ENCODE measurements at regions not wholly inside any gene's neighbourhood (a gene's known extent, or its start where the extent isn't known, plus 50 kb on each side); places are given as distances from the start of the nearest gene placed in this dataset.

DNA sequence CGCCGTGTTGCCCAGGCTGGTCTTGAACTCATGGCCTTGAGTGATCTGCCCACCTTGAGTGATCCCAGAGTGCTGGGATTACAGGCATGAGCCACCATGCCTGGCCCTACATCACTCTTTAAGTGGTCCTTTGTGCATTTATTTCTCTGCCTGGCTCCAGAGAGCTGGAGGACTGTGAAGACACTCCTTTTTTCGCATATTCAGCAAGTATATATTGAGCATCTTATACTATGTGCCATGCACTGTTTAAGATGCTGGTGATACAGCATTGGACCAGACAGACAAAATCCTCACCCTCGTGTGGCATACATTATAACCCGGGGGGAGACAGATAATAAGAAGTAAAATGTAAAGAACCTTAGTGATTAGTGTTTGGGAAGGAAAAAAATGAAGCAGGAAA, 66.8 kb upstream of the NPAS1 start:
- H3K4me3 ChIP-seq (ENCODE audit: low read depth, poor library complexity, severe bottlenecking): no peak overlapping the region
- intact Hi-C loops (cut with DNase I; ENCODE audit: low total_unique reads): no loop called here
- TF ChIP-seq POLR2A (IDR thresholded peaks at IDR 0.05): no peak
- TF ChIP-seq, protein P1, sequence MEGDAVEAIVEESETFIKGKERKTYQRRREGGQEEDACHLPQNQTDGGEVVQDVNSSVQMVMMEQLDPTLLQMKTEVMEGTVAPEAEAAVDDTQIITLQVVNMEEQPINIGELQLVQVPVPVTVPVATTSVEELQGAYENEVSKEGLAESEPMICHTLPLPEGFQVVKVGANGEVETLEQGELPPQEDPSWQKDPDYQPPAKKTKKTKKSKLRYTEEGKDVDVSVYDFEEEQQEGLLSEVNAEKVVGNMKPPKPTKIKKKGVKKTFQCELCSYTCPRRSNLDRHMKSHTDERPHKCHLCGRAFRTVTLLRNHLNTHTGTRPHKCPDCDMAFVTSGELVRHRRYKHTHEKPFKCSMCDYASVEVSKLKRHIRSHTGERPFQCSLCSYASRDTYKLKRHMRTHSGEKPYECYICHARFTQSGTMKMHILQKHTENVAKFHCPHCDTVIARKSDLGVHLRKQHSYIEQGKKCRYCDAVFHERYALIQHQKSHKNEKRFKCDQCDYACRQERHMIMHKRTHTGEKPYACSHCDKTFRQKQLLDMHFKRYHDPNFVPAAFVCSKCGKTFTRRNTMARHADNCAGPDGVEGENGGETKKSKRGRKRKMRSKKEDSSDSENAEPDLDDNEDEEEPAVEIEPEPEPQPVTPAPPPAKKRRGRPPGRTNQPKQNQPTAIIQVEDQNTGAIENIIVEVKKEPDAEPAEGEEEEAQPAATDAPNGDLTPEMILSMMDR (IDR thresholded peaks at IDR 0.05): no peak
- DNase-seq (ENCODE audit: low spot score in 2 of 2): no peak
- WGBS, 2 donors: 92 to 98% methylated on average over 5 of the region's 5 CpGs

- 81 to 83% methylated on average over 6 of the region's 6 CpGs for WGBS, 2 donors
- no peak overlapping the region for H3K4me3 ChIP-seq (ENCODE audit: low read depth, poor library complexity, severe bottlenecking)
- intact Hi-C loops (cut with DNase I; ENCODE audit: low total_unique reads): no loop called here
- DNase-seq (ENCODE audit: low spot score in 2 of 2): no peak
- TF ChIP-seq, protein P1 (IDR thresholded peaks at IDR 0.05): no peak
- TF ChIP-seq POLR2A (IDR thresholded peaks at IDR 0.05): no peak
Observed at GRCh38 chr19:46953955-46954501, 65.6 kb upstream of the NPAS1 start.

GRCh38 chr19:46954502-46954992, 65.1 kb upstream of the NPAS1 start:
- intact Hi-C loops (cut with DNase I; ENCODE audit: low total_unique reads): no loop called here
- 73 to 76% methylated on average over 7 of the region's 7 CpGs for WGBS, 2 donors
- no peak for DNase-seq (ENCODE audit: low spot score in 2 of 2)
- no peak overlapping the region for H3K4me3 ChIP-seq (ENCODE audit: low read depth, poor library complexity, severe bottlenecking)
- TF ChIP-seq POLR2A (IDR thresholded peaks at IDR 0.05): no peak
- TF ChIP-seq, protein P1 (IDR thresholded peaks at IDR 0.05): no peak

GRCh38 chr19:46954993-46955812, 64.4 kb upstream of the NPAS1 start:
- 51 to 52% methylated on average over 10 of the region's 10 CpGs for WGBS, 2 donors
- no peak overlapping the region for H3K4me3 ChIP-seq (ENCODE audit: low read depth, poor library complexity, severe bottlenecking)
- intact Hi-C loops (cut with DNase I; ENCODE audit: low total_unique reads): no loop called here
- TF ChIP-seq POLR2A (IDR thresholded peaks at IDR 0.05): no peak
- DNase-seq (ENCODE audit: low spot score in 2 of 2): no peak

GRCh38 chr19:46955813-46956371, 63.7 kb upstream of the NPAS1 start:
- H3K4me3 ChIP-seq (ENCODE audit: low read depth, poor library complexity, severe bottlenecking): no peak overlapping the region
- TF ChIP-seq, protein P1 (IDR thresholded peaks at IDR 0.05): no peak
- TF ChIP-seq POLR2A (IDR thresholded peaks at IDR 0.05): no peak
- 82 to 83% methylated on average over 6 of the region's 6 CpGs for WGBS, 2 donors
- DNase-seq (ENCODE audit: low spot score in 2 of 2): no peak
- intact Hi-C loops (cut with DNase I; ENCODE audit: low total_unique reads): no loop called here

GRCh38 chr19:46958532-46958931, 61.1 kb upstream of the NPAS1 start:
- no peak for DNase-seq (ENCODE audit: low spot score in 2 of 2)
- no peak overlapping the region for H3K4me3 ChIP-seq (ENCODE audit: low read depth, poor library complexity, severe bottlenecking)
- intact Hi-C loops (cut with DNase I; ENCODE audit: low total_unique reads): no loop called here
- 60 to 64% methylated on average over 6 of the region's 6 CpGs for WGBS, 2 donors
- TF ChIP-seq POLR2A (IDR thresholded peaks at IDR 0.05): no peak
- TF ChIP-seq, protein P1 (IDR thresholded peaks at IDR 0.05): no peak

All from lower leg skin (tissue), 4 donors.